Heart left ventricle (tissue), 13 donors: ENCODE measurements at regions not wholly inside any gene's neighbourhood (a gene's known extent, or its start where the extent isn't known, plus 50 kb on each side); places are given as distances from the start of the nearest gene placed in this dataset.
"Not testable (repeated sequence)": the region's sequence is repeated elsewhere in the genome, so short reads cannot be mapped to it uniquely, and the experiment has no call there.

Experiments
- POLR2A ChIP-seq, 2 donors: fragments of 450-650 bp; IDR thresholded peaks; one replicate each; pipeline ENCODE4 v1.6.1; 2017; ENCODE audit warnings: antibody characterized with exemption in 2 of 2, mild to moderate bottlenecking in 2 of 2, moderate library complexity in 2 of 2
- TF ChIP-seq, protein P1 (sequence below), 12 donors: fragments of 200-600 bp; sonication (generic) in 4 of 12; IDR thresholded peaks; one replicate each; pipeline versions ENCODE4 v1.5.0 to v1.8.0; 2018 to 2022; ENCODE audit warnings: antibody characterized with exemption in 12 of 12, mild to moderate bottlenecking in 5 of 12
- donor health status: ischemic (EF 13 %, LVEDD 7.1; RV severe dilation, severe dysfunction).
- donor health status: DM: no; HTN: yes; CAD: no.
- donor health status: DM: no; HTN: no; CAD: no.
- donor health status: ischemic (EF 25% LVEDD 6.9; RV normal size, moderate dysfunction).
- donor health status: ischemic (EF 25% LVEDD 5.7; RV mildly dilated, moderate dysfunction).
- donor health status: ischemic (EF 35%, LVEDD 5.7; RV mildly dilated, moderate dysfunction).
- donor health status: nonischemic (EF 11% LVEDD 7.7; RV severe dilation, severe dysfunction).
- donor health status: DM: yes; HTN: yes; CAD: no.
- donor health status: PGD.
- donor health status: ischemic (EF 29% LVEDD 5.4; RV normal size, mild dysfunction).
- donor health status: nonischemic (EF 23%, LVEDD 6.1; RV moderate dilation, normal function).

DNA sequence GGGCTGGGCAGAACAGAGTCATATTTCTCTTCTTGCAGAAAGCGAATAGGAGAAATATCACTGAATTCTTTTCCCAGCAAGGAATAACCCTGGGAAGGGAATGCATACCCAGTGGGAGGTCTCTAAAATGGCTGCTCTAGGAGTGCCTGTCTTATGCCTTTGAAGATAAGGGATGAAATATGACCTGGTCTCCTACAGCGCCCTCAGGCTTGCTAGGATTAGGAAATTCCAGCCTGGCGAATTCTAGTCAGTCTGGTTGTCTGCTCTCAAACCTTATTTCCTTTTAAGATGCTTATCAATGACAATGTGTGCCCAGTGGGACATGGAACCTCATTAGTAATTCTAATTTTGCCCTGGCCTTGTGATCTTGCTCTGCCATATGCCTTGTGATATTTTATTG, 677.7 kb downstream of the RWDD3 start:
- TF ChIP-seq POLR2A (IDR thresholded peaks at IDR 0.05), result not testable (repeated sequence)
- TF ChIP-seq, protein P1, sequence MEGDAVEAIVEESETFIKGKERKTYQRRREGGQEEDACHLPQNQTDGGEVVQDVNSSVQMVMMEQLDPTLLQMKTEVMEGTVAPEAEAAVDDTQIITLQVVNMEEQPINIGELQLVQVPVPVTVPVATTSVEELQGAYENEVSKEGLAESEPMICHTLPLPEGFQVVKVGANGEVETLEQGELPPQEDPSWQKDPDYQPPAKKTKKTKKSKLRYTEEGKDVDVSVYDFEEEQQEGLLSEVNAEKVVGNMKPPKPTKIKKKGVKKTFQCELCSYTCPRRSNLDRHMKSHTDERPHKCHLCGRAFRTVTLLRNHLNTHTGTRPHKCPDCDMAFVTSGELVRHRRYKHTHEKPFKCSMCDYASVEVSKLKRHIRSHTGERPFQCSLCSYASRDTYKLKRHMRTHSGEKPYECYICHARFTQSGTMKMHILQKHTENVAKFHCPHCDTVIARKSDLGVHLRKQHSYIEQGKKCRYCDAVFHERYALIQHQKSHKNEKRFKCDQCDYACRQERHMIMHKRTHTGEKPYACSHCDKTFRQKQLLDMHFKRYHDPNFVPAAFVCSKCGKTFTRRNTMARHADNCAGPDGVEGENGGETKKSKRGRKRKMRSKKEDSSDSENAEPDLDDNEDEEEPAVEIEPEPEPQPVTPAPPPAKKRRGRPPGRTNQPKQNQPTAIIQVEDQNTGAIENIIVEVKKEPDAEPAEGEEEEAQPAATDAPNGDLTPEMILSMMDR (IDR thresholded peaks at IDR 0.05), result not testable (repeated sequence)
